ENCODE measurements at regions not wholly inside any gene's neighbourhood (a gene's known extent, or its start where the extent isn't known, plus 50 kb on each side); places are given as distances from the start of the nearest gene placed in this dataset.

DNA sequence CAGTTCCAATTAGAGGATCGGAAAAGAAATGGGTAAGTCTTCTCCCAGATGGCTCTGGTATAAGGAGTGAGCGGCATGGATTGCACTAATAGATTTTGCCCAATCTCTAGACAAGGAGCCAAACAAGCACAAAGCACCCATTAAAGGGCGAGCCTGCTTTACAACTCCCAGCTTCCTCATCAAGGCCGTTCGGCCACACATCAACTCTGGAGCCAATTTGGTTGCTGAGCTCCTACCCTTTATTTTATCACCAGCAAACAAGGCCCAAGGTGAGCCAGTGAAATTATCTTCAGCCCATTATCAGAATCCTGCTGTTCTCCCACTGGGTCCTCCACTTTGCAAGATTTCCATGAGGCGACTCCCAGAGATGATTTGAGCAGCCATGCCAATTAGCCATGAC is 292.2 kb upstream of the NPVF start:
- Histone ChIP-seq H3K4me1 (ENCODE audit: insufficient read depth) (no peaks in the 10 kb centered on the region), H3K27ac (ENCODE audit: low read depth) (no peak overlapping the region), H3K4me3 (ENCODE audit: low read depth, low read length) (no peak overlapping the region), H3K36me3 (ENCODE audit: insufficient read depth) (no peaks in the 10 kb centered on the region)
- DNase-seq (ENCODE audit: extremely low spot score), result no peak
- WGBS, result 92% methylated on average over 6 of the region's 6 CpGs

DNA sequence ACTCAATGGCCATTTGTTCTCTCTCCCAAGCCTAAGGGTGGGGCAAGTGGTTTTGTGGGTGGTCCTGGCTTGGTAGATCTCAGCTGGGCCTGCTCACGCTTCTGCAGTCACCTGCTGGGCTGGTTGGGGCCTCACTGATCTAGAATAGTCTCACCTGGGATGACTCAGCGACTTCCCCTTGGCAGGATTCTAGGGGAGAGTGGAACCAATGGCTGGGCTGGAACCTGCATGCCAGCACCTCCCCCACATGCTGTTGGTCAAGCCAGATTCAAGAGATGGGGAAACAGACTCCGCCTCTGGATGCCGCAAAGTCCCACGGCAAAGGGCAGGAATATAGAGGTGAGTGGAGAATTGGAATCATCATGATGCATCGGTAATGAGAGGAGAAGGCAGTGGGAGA is 292.9 kb upstream of the NPVF start:
- Histone ChIP-seq H3K4me3 (ENCODE audit: low read depth, low read length) (no peak overlapping the region), H3K36me3 (ENCODE audit: insufficient read depth) (no peaks in the 10 kb centered on the region), H3K4me1 (ENCODE audit: insufficient read depth) (no peaks in the 10 kb centered on the region), H3K27ac (ENCODE audit: low read depth) (no peak overlapping the region)
- no peak for DNase-seq (ENCODE audit: extremely low spot score)
- 93% methylated on average over 6 of the region's 6 CpGs for WGBS

DNA sequence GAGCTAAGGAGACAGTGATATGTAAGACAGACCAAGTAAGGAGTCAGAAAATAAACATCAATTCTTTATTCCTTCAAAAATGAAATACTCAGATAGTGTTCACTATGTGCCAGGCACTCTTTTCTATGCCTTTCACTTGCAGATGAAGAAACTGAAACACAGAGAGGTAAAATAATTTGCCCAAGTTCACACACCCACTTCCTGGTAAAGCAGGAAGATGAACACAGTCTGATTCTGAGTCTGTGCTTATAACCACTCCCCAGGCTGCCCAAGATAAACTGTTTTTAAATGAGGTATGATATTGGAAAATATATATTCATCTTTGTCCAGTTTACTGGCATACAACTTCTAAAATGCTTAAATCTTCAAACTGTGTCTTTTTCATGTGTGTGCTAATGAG is 294.4 kb upstream of the NPVF start:
- DNase-seq (ENCODE audit: extremely low spot score), result no peak
- Histone ChIP-seq H3K27ac (ENCODE audit: low read depth) (no peak overlapping the region), H3K4me3 (ENCODE audit: low read depth, low read length) (no peak overlapping the region)

DNA sequence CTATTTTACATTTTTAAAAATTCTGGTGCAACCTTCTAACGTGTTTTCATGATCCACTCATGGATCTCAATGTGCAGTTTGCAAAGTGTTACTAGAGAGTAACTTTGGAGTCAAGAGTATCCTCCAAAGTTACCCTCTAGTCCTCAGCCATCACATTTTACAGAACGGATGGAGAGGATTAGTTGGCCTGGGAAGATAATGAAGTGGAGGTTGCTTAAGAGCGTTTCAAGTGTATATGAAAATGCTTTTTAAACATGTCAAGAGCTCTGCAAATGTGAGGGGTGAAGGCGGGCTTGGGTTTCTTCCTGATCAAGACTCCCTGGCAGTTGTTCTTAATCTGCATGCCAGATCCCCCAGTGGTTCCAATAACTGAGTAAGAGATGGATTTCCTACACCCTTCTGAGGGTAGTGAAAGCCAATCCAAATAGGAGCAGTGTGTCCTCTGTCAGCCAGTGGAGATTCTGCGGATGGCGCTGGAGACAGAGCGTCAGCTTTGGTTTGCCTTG is 299.4 kb upstream of the NPVF start:
- 74% methylated on average over 7 of the region's 7 CpGs for WGBS
- DNase-seq (ENCODE audit: extremely low spot score), result no peak
- Histone ChIP-seq H3K36me3 (ENCODE audit: insufficient read depth) (no peaks in the 10 kb centered on the region), H3K27ac (ENCODE audit: low read depth) (no peak overlapping the region), H3K4me1 (ENCODE audit: insufficient read depth) (no peaks in the 10 kb centered on the region), H3K4me3 (ENCODE audit: low read depth, low read length) (no peak overlapping the region)

More for the DNA sequence above, 294.4 kb upstream of the NPVF start:
- no peaks in the 10 kb centered on the region for H3K36me3 ChIP-seq (ENCODE audit: insufficient read depth)
- no peaks in the 10 kb centered on the region for H3K4me1 ChIP-seq (ENCODE audit: insufficient read depth)

DNA sequence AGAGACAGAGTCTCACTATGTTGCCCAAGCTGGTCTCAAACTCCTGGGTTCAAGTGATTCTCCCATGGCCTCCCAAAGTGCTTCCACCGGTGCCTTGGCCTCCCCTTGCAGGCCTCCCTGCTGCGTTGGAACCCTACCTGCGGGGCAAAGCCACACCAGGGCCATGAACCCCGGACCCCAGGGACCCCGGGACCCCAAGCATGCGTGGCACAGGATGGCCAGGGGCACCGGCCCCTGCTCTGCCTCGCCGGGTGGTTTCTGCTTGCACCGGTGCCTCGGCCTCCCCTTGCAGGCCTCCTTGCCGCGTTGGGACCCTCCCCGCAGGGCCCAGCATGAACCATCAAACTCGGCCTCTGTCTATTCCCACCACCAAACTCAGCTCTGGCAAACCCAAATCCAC is 301.0 kb upstream of the NPVF start:
- no peak for DNase-seq (ENCODE audit: extremely low spot score)
- Histone ChIP-seq H3K27ac (ENCODE audit: low read depth) (no peak overlapping the region), H3K4me1 (ENCODE audit: insufficient read depth) (no peaks in the 10 kb centered on the region), H3K4me3 (ENCODE audit: low read depth, low read length) (no peak overlapping the region), H3K36me3 (ENCODE audit: insufficient read depth) (no peaks in the 10 kb centered on the region)
- 95% methylated on average over 15 of the region's 15 CpGs for WGBS

DNA sequence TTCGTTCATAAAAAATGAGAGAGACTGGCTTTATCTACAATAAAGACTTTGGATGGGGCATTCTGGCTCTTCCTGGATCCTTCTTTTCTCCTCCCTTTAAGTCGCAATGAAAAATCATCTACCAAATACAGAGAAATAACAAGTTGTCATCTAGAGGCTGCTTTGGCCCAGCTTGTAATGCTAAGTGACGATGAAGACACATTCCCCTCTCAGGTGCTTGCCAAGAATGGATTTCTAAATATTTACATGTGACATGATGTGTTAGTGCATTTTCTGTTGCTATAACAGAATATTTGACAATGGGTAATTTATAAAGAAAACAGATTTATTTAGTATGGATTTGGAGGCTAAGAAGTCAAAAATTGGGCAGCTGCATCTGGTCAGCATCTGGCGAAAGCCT is 308.6 kb upstream of the NPVF start:
- 60% methylated on average over 4 of the region's 4 CpGs for WGBS
- H3K27ac ChIP-seq (ENCODE audit: low read depth), result no peak overlapping the region
- no peak overlapping the region for H3K4me3 ChIP-seq (ENCODE audit: low read depth, low read length)
- no peak for DNase-seq (ENCODE audit: extremely low spot score)
- no peaks in the 10 kb centered on the region for H3K4me1 ChIP-seq (ENCODE audit: insufficient read depth)
- H3K36me3 ChIP-seq (ENCODE audit: insufficient read depth), result no peaks in the 10 kb centered on the region

DNA sequence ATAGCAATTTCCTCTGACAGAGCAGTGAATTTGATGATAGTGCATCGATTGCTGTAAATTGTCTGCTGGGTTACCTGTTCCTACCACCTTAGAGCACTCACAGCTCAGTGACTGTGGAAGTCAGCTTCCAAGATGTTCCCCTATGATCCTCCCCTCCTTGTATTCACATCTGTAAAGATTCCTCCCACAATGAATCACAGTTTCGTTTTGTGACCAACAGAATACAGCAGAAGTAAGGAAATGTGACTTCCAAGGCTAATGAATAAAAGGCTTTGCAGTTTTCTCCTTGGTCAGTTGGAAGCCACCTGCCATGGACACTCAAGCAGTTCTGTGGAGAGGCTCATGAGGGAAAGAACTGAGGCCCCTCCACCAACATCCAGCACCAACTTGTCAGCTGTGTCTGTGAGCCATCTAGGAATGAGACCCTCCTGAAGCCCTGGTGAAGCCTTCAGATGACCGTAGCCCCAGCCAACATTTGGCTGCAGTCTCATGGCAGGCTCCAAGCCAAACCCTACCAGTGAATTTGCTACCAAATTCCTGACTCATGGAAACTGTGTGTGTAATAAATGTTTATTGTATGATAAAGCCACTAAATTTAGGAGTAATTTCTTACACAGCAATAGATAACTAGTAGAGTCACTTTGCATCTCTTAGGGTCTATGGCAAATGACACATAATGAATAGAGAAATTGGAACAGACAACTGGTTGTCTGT is 309.5 kb upstream of the NPVF start:
- no peak overlapping the region for H3K4me3 ChIP-seq (ENCODE audit: low read depth, low read length)
- no peak overlapping the region for H3K27ac ChIP-seq (ENCODE audit: low read depth)
- 66% methylated on average over 3 of the region's 3 CpGs for WGBS
- DNase-seq (ENCODE audit: extremely low spot score), result no peak
- no peaks in the 10 kb centered on the region for H3K36me3 ChIP-seq (ENCODE audit: insufficient read depth)
- H3K4me1 ChIP-seq (ENCODE audit: insufficient read depth), result no peaks in the 10 kb centered on the region

DNA sequence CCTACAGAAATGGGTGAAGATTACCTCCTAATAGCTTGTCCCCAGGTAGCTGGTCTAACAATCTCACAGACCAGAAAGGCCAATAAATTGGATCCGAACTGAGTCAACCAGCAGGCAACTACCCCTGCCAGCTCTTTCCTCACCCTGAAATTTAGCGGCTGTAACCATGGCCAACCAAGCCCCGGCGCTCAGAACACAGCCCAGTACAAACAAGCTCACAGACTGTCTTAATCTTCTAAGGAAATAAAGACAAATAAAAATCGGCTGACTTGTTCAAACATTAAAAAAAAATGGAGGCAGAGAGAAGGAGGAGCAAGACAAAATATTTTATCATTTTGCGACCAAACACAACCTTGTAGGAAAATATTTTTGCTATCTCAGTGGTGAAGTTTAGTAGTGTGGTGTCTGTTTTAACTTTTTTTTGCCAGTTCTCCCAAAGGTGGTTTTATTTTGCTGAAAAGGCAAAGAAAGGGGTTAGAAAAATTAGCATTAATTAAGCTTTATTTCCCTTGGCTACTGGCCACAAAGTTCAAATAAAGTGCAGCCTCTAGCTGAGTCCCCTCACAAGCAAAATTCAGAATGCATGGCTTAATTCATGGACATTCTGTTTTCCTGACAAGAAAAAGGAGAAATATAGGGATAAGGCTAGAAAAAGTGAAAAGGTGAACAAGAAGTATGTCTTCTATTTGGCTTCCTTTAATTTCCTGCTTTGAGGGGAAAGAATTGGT is 313.0 kb upstream of the NPVF start:
- H3K4me3 ChIP-seq (ENCODE audit: low read depth, low read length), result no peak overlapping the region
- no peaks in the 10 kb centered on the region for H3K4me1 ChIP-seq (ENCODE audit: insufficient read depth)
- DNase-seq (ENCODE audit: extremely low spot score), result no peak
- H3K27ac ChIP-seq (ENCODE audit: low read depth), result no peak overlapping the region
- no peaks in the 10 kb centered on the region for H3K36me3 ChIP-seq (ENCODE audit: insufficient read depth)
- 76% methylated on average over 6 of the region's 6 CpGs for WGBS

DNA sequence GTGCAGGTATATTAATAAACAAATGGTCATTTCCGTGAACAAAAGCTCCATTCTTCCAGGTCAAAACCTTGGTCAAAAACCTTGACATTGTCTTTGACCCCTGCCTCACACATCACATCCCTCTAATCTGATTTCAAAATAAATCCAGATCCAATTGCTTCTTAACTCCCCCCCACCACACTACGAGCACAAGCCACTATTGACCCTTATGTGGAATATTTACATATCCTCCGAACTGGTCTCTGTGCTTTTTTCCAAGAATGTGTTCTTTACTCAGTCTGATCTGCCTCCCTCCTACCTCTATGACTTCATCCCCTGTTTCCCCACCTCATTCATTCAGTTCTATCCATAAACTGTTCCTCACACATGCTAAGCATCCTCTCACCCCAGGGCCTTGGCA is 313.6 kb upstream of the NPVF start:
- Histone ChIP-seq H3K36me3 (ENCODE audit: insufficient read depth) (no peaks in the 10 kb centered on the region), H3K4me1 (ENCODE audit: insufficient read depth) (no peaks in the 10 kb centered on the region), H3K27ac (ENCODE audit: low read depth) (no peak overlapping the region), H3K4me3 (ENCODE audit: low read depth, low read length) (no peak overlapping the region)
- DNase-seq (ENCODE audit: extremely low spot score), result no peak
- WGBS, result 79% methylated on average over 3 of the region's 3 CpGs

DNA sequence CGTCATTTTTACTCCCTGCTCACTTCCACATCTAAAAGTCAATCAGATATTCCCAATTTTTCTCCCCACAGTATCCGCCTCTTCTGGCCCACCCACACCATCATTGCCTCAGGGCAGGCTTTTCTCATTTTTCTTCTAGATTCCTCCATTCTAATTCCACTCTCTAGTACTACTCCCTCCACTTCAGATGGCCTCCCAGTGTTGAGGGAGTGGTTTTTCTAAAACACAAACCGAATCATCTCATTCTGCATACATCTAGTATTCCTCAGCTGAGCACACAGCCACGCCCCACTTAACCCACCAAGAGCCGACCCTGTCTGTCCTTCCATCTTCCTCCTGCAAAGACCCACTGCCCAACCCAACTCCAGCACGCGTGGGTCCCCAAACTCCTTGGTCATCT is 314.9 kb upstream of the NPVF start:
- no peaks in the 10 kb centered on the region for H3K4me1 ChIP-seq (ENCODE audit: insufficient read depth)
- H3K36me3 ChIP-seq (ENCODE audit: insufficient read depth), result no peaks in the 10 kb centered on the region
- DNase-seq (ENCODE audit: extremely low spot score), result no peak
- no peak overlapping the region for H3K4me3 ChIP-seq (ENCODE audit: low read depth, low read length)
- WGBS, result 85% methylated on average over 7 of the region's 7 CpGs
- no peak overlapping the region for H3K27ac ChIP-seq (ENCODE audit: low read depth)

DNA sequence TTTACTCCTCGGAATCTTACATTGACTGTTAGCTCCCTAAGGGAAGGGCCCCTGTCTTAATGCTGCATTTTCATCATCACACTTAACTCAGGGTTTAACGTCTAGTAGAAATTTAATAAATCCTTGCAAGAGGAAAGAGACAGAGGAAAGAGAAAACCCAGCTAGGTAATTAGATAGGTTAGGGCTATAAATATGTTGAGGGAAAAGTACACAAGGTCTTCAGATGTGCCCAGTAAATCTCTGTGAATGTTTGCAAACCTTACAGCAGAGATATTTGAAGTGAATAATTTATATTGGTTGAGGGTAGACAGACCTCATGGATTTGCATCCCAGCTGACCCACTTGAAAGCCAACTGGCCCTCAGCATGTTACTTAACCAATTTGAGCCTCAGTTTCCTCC is 315.5 kb upstream of the NPVF start:
- Histone ChIP-seq H3K27ac (ENCODE audit: low read depth) (no peak overlapping the region), H3K4me3 (ENCODE audit: low read depth, low read length) (no peak overlapping the region), H3K4me1 (ENCODE audit: insufficient read depth) (no peaks in the 10 kb centered on the region), H3K36me3 (ENCODE audit: insufficient read depth) (no peaks in the 10 kb centered on the region)
- no peak for DNase-seq (ENCODE audit: extremely low spot score)
- 56% methylated on average over 2 of the region's 2 CpGs for WGBS

DNA sequence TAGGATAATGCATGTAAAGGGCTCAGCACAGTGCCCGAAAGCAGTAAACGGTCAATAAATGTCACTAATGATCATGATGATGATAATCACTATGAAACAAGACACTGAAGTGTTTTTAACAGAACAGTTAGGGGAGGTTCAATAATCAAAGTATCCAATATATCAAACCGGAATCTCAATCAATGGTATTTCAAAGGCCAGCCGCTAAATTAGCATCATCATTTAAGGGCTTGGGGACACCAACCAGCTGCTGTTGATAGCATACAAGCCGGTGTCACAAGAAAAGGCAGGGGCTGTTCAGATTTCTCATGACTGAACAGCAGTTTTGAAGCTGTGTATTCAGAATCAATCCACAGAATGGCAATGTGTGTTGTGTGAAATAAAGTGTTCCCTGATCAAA is 316.0 kb upstream of the NPVF start:
- Histone ChIP-seq H3K36me3 (ENCODE audit: insufficient read depth) (no peaks in the 10 kb centered on the region), H3K4me3 (ENCODE audit: low read depth, low read length) (no peak overlapping the region), H3K4me1 (ENCODE audit: insufficient read depth) (no peaks in the 10 kb centered on the region), H3K27ac (ENCODE audit: low read depth) (no peak overlapping the region)
- no peak for DNase-seq (ENCODE audit: extremely low spot score)
- 65% methylated on average over 5 of the region's 5 CpGs for WGBS

DNA sequence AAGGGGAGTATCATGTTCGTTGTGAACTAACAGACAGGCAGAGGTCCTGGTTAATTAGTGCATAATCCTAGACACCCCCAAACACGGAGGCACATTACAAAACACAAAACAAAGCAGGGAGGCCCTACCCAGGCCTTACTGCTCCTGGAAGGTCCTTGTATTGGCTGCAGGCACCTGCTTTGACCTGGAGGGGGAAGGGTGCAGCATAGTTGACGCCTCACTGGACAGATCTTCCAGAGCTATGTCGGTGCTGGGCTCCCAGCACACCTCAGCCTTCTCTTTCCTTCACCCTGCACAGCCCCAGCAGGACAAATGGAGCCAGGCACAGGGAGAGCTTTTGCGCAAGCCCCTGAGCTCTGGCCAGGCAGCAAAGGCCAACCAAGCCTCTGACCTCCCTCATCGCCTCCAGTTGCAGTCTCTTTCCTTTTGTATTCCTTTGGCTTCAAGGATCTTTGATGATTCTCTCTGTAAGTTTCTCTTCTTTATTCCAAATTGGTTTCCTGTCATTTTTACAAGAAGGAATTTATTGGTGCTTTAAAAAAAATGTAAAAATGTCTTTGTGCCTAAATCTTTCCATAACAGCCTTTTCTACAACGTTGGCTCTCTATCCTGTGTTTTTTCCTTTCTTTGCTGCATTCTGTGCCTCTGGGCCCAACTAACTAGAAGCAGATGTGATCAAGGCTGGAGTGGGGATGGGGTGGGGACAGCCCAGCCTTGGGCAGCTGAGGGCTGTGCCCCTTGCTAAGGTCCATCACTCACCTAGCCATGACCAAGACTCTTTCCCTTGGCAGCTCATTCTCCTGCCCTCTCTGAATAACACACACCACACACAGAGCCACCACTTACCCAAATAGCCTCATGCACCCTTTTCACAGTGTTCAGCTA is 317.1 kb upstream of the NPVF start:
- Histone ChIP-seq H3K4me3 (ENCODE audit: low read depth, low read length) (no peak overlapping the region), H3K36me3 (ENCODE audit: insufficient read depth) (no peaks in the 10 kb centered on the region), H3K27ac (ENCODE audit: low read depth) (no peak overlapping the region), H3K4me1 (ENCODE audit: insufficient read depth) (no peaks in the 10 kb centered on the region)
- no peak for DNase-seq (ENCODE audit: extremely low spot score)
- 62% methylated on average over 7 of the region's 7 CpGs for WGBS

DNA sequence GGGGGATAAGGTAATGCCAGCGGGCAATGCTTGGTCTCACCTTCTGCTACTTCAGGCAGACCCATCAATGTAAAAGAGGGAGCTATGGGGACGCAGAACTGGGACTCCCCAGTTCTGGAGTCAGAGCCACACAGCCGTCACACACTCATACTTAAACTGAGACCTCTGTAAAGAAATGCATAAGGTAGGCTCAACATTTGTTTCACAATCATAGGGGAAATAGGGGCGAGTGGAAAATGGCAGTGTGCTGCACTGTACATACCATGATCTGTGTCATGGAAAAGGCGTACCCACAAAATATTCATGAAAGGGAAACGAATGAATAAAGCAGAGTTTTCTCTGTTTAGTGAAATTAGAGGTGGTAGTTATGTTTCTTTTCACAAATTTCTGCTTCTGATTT is 318.0 kb upstream of the NPVF start:
- no peak overlapping the region for H3K4me3 ChIP-seq (ENCODE audit: low read depth, low read length)
- no peaks in the 10 kb centered on the region for H3K36me3 ChIP-seq (ENCODE audit: insufficient read depth)
- no peak for DNase-seq (ENCODE audit: extremely low spot score)
- H3K27ac ChIP-seq (ENCODE audit: low read depth), result no peak overlapping the region
- 92% methylated on average over 6 of the region's 6 CpGs for WGBS
- H3K4me1 ChIP-seq (ENCODE audit: insufficient read depth), result no peaks in the 10 kb centered on the region

Measured in urinary bladder (tissue), 3 donors.